ENCODE measurements at regions not wholly inside any gene's neighbourhood (a gene's known extent, or its start where the extent isn't known, plus 50 kb on each side); places are given as distances from the start of the nearest gene placed in this dataset.
"Not testable (repeated sequence)": the region's sequence is repeated elsewhere in the genome, so short reads cannot be mapped to it uniquely, and the experiment has no call there.

DNA sequence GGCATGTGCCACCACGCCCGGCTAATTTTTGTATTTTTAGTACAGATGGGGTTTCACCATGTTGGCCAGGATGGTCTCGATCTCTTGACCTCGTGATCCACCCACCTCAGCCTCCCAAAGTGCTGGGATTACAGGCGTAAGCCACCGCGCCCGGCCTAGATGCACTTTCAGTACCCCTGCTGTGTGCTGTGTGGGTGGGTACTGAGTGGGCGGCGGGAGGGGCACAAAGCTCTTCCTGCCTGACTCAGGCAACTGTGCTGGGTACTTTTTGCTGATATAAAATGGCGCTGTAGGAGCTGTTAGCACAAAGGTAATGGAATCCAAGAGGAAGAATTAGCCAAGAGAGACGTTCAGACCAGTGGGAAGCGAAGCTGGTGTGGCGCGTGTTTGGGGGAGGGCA lies 79.6 kb upstream of the HES1 start:
- TF ChIP-seq, protein P1, sequence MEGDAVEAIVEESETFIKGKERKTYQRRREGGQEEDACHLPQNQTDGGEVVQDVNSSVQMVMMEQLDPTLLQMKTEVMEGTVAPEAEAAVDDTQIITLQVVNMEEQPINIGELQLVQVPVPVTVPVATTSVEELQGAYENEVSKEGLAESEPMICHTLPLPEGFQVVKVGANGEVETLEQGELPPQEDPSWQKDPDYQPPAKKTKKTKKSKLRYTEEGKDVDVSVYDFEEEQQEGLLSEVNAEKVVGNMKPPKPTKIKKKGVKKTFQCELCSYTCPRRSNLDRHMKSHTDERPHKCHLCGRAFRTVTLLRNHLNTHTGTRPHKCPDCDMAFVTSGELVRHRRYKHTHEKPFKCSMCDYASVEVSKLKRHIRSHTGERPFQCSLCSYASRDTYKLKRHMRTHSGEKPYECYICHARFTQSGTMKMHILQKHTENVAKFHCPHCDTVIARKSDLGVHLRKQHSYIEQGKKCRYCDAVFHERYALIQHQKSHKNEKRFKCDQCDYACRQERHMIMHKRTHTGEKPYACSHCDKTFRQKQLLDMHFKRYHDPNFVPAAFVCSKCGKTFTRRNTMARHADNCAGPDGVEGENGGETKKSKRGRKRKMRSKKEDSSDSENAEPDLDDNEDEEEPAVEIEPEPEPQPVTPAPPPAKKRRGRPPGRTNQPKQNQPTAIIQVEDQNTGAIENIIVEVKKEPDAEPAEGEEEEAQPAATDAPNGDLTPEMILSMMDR (IDR thresholded peaks at IDR 0.05 in 2 of 3, conservative IDR thresholded peaks at IDR 0.05 in 1 of 3; ENCODE audit: borderline replicate concordance in 1 of 3, insufficient read depth in 1 of 3, low read depth in 2 of 3, low read length in 2 of 3) = not testable (repeated sequence)
- not testable (repeated sequence) for TF ChIP-seq EZH2 (IDR thresholded peaks at IDR 0.05); JUND (IDR thresholded peaks at IDR 0.05); POLR2AphosphoS5 (IDR thresholded peaks at IDR 0.05; ENCODE audit: low read depth, low read length); CEBPB (IDR thresholded peaks at IDR 0.05; ENCODE audit: low read depth); SIN3A (IDR thresholded peaks at IDR 0.05; ENCODE audit: low read depth); POLR2A (IDR thresholded peaks at IDR 0.05; ENCODE audit: borderline replicate concordance, extremely low read depth, insufficient read depth, insufficient read length); YY1 (IDR thresholded peaks at IDR 0.05; ENCODE audit: extremely low read depth, insufficient replicate concordance, low read depth, low read length); EZH2phosphoT487 (IDR thresholded peaks at IDR 0.05; ENCODE audit: borderline replicate concordance); ELF1 (IDR thresholded peaks at IDR 0.05; ENCODE audit: borderline replicate concordance, low read depth)
